Iris pigment epithelial cell (primary cell): ENCODE measurements at regions not wholly inside any gene's neighbourhood (a gene's known extent, or its start where the extent isn't known, plus 50 kb on each side); places are given as distances from the start of the nearest gene placed in this dataset.
"Not testable (repeated sequence)": the region's sequence is repeated elsewhere in the genome, so short reads cannot be mapped to it uniquely, and the experiment has no call there.

Experiments used
- DNase-seq: peaks from one replicate; pipeline ENCODE4 v3.0.0-alpha.2; 2011; ENCODE audit warnings: low read depth

- DNase-seq, result no peak
Measured at GRCh38 chr4:103853146-103853545, 133.4 kb upstream of the TACR3 start.

- DNase-seq, result no peak
Measured at GRCh38 chr4:103845075-103845474, 125.3 kb upstream of the TACR3 start.

- no peak for DNase-seq
Measured at GRCh38 chr4:103842637-103843239, 123.0 kb upstream of the TACR3 start.

GRCh38 chr4:103842076-103842475 lies 122.3 kb upstream of the TACR3 start:
- DNase-seq, result no peak

GRCh38 chr4:103810308-103810707 lies 90.5 kb upstream of the TACR3 start:
- not testable (repeated sequence) for DNase-seq

- no peak for DNase-seq
Measured at GRCh38 chr4:103802766-103803165, 83.0 kb upstream of the TACR3 start.

- DNase-seq, result no peak
Measured at GRCh38 chr4:103787057-103787456, 67.3 kb upstream of the TACR3 start.

- no peak for DNase-seq
Measured at GRCh38 chr4:103786593-103786992, 66.8 kb upstream of the TACR3 start.

GRCh38 chr4:103786014-103786413 lies 66.2 kb upstream of the TACR3 start:
- peak; percentile 27 for DNase-seq

- DNase-seq, result no peak
Measured at GRCh38 chr4:103778221-103778620, 58.4 kb upstream of the TACR3 start.

GRCh38 chr4:103774326-103774825 lies 54.6 kb upstream of the TACR3 start:
- no peak for DNase-seq

- DNase-seq, result no peak
Measured at GRCh38 chr4:103773691-103774231, 54.0 kb upstream of the TACR3 start.
